GOT3 (cell line): ENCODE measurements at regions not wholly inside any gene's neighbourhood (a gene's known extent, or its start where the extent isn't known, plus 50 kb on each side); places are given as distances from the start of the nearest gene placed in this dataset.
"Not testable (repeated sequence)": the region's sequence is repeated elsewhere in the genome, so short reads cannot be mapped to it uniquely, and the experiment has no call there.

Source experiments
- DNase-seq: peaks from one replicate; lab custom pipeline; 2025; ENCODE audit warnings: mixed read lengths; lab: John Stamatoyannopoulos, UW

DNA sequence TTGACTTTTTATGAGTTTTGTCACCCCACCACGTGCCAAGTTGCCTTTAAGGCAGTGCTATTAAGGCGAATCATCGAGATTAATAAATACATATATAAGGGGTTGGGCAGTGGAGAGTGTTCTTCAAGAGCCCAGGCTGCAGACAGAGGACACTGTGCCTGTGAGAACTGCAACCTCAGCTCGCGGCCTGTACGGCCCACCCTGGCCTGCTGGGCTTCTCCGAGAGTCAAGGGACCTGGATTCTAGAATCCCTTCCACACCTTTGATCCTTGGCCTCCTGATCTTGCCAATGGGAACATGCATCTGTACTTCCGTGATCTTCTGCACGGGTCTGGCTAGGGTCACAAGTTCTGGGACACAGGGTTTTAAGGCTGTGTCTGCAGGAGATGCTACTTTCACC is 54.5 kb downstream of the IRX5 start:
- DNase-seq: no peak

- DNase-seq: no peak
Observed at GRCh38 chr16:54985668-54986067, 55.0 kb downstream of the IRX5 start.

- DNase-seq: no peak
Observed at GRCh38 chr16:54986409-54986808, 55.7 kb downstream of the IRX5 start.

GRCh38 chr16:54987081-54987480 is 56.4 kb downstream of the IRX5 start:
- DNase-seq: no peak

GRCh38 chr16:54991525-54991924 is 60.9 kb downstream of the IRX5 start:
- DNase-seq: no peak

- not testable (repeated sequence) for DNase-seq
Observed at GRCh38 chr16:54991946-54992345, 61.3 kb downstream of the IRX5 start.

GRCh38 chr16:54993106-54993895 is 62.6 kb downstream of the IRX5 start:
- DNase-seq: no peak

GRCh38 chr16:54996186-54996585 is 65.5 kb downstream of the IRX5 start:
- DNase-seq: no peak

DNA sequence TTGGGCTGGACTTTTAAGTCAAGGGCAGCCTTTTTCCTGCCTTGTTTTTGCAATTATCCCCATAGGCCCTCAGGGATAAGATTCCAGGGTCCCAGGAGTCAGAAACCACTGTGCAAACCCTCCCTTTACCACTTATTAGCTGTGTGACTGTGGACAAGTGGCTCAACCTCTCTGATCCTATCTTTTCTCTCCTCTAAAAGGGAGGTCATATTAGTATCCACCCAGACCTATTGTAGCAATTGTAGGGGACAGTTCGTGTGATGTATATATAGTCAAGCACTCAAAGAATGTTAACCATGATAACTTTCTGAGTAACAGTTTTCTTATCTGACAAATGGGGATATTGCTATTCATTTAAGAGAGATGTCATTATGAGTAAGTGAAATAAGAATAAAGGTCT is 68.2 kb downstream of the IRX5 start:
- no peak for DNase-seq

DNA sequence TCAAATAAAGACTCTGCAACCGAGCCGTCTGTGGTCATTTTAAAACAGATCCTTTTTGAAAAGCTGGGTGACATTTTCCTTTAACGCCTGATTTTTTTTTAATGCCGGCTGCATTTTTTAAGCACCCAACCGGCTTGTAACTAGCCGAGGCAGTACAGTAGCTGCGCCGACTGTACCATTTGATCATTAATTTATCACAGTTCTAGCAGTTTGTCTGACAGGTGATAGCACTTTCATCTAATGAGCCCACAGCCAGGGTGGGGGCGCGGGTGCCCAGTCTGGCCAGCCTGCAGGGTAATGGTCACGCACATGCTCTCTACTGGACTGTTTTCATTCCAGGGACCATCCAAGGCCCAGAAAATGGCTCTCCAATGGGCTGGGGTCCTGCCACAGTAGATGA is 68.8 kb downstream of the IRX5 start:
- no peak for DNase-seq

DNA sequence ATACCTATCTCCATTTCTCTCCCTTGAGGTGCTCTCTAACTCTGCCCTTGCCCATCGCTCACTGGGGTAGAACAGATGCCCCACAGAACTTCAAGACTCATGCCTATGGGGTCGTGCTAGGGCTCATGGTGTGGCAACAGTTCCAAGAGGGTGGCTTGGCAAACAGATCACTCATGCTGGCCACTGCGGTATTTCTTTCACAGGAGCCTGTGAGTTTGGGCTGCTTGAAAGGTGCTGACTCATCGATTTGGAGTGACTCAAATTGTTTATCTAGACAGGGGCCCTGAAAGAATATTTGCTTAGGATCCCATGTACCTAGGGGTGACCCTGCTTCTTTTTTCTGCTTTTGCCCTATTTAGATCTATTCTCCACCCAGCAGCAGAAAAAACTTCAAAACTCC is 69.9 kb downstream of the IRX5 start:
- DNase-seq: no peak

DNA sequence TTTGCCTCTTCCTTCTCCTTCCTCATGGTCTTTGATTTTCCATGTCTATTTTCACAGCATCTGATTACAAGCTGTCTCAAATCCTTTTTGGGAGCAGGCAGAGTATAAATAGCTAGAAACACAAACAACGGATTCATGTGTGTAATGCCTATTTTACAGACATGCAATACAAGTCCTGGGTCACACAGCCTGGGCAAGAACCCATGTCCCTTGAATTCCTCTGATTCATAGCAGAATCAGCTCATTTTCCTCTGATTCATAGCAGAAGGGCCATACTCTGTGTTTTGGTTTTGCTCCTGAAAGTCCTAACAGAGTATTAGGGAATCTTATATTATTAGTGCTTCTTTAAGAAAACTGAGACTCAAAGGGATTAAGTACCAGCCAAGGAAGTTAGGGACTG is 71.3 kb downstream of the IRX5 start:
- no peak for DNase-seq

DNA sequence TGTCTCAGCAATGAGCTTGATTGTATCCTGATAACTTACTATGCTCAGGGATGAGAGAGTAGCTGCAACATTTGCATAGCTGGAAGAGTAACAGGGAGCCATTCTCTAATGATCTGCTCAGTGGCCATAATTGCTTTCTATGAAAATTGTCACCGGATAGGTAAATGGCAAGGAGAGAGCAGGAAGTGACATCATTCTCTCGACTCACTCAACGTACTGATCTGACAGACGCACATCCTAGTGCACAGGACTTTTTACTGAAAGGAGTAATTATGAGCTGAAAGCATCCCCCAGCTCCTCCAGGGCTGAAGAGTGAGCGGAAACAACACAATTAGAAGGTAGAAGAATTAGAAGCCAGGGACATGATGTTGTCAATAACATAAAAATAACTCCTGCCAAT is 71.8 kb downstream of the IRX5 start:
- no peak for DNase-seq

- no peak for DNase-seq
Observed at GRCh38 chr16:55003306-55003705, 72.6 kb downstream of the IRX5 start.

DNA sequence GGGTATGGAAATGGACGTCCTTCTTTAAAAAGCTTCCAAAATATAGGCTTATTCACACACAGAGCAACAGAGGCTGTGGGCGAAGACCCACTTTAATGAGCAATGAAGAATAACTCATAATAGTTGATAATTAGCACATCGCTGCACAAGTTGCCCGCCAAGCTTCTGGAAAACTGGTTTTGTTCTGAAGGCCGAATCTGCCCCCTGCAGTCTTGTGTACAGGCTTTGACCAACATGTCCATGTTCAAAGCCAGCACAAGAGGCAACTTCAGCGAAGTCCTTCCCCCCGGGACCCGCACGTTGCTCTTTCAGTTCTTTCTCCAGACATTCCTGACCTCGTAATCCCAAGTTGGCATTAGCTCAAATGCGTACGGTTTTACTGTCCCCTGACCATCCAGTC is 73.3 kb downstream of the IRX5 start:
- DNase-seq: no peak

DNA sequence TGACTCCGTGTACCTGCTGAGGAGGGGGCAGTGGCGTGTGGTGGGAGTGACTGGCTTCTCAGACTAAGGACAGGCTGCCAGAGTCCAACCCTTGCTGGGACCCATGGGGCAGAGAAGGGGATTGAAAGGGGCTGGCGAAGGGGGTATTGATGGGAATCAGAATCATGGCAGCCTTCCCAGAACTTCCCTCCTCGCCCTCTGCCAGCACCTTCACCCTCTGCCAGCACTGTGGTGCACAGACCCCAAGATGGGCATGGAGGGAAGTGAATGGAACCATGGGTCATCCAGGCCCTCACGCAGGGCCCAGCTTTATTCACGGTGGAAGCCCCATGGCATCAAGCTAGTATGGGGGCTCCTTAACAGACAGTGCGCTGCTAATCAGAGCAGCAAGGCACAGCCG is 76.8 kb downstream of the IRX5 start:
- DNase-seq: no peak

DNA sequence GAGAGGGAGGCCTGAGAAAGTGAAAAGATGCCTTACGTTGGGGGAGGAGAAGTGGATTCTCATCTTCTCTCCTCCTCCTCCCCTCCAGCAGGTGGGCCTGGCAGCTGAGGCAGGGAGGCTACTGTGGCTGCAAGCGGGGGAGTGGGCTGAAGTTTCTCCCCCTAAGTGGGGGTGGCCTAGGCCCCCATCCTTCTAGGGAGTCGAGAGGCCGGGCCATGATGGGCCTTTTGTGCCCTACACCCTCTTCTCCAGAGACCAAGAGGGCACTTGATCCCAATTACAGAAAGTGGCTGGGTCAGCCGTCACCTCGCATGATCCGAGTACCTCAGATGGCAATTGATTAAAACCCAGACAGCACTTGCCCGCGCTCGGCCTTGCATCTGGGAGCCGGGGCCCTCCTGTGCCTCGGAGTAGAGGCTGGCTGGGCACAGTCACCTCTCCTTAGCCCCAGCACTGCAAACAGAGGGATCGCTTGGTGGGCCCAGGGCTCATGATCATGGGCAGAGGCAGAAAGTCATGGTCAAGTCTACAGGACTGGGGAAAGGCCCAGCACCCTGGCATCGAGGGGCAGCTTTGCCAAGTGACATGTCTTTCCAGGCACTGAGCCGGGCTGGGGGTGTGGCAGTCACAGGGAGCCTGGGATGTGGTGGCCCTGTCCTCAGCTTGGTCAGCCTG is 78.3 kb downstream of the IRX5 start:
- DNase-seq: no peak

- no peak for DNase-seq
Observed at GRCh38 chr16:55009581-55009980, 78.9 kb downstream of the IRX5 start.

- DNase-seq: no peak
Observed at GRCh38 chr16:55010492-55011160, 80.0 kb downstream of the IRX5 start.

DNA sequence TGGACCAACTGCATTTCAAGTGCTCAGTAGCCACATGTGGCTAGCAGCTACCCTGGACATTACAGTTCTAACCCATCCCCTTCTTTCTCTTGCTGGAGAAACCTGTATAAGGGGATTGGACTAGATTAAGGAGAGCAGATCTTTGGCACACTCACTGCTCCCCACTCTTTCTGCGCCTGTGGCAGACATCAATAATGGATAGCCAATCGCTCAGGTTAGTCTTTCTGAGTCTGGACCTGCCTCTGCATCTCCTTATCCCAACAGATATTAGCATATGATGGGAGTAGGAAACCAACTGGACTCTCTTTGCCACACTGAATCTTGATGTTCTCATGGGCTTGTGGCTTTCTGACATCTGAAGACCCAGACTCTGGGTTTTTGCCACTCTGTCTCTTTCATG is 81.7 kb downstream of the IRX5 start:
- no peak for DNase-seq

DNA sequence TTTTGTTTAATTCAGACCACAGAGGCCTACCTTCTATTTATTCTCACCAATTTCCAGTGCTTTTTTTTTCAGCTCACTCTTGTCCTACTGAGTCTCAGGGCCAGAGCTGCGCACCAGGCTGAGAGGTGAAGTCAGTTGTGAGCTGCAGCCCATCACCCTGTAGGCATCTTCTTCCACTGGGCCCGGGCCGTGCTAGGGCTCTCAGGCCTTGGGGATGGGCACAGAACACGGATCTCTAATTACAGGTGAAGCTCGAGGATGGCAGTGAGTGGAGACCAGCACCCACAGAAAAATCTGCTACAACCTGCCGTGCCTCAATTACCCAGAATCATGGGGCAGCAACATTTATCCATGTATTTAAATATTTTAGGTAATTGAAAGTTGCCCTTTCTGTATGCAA is 82.1 kb downstream of the IRX5 start:
- DNase-seq: no peak

DNA sequence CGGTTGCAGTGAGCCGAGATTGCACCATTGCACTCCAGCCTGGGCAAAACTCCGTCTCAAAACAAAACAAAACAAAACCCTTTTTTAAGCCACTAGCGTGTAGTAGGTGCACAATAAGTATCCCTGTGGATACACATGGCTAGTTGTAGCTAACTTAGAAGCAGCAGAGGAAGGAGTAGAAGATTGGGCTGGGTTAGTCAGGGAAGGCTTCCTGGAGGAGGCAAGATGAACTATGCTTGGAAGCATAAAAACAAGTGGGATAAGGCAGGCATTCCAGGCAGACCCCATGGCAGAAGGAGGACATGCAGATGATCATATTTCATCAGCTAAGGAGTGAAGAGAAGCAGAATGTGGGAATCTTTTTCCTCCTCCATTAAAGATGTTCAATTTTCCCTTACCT is 83.4 kb downstream of the IRX5 start:
- DNase-seq: no peak

- DNase-seq: no peak
Observed at GRCh38 chr16:55015181-55015913, 84.7 kb downstream of the IRX5 start.
